KMS-11 (cell line): ENCODE measurements at regions not wholly inside any gene's neighbourhood (a gene's known extent, or its start where the extent isn't known, plus 50 kb on each side); places are given as distances from the start of the nearest gene placed in this dataset.

Experiments
- H2AFZ ChIP-seq: fragments of 200-600 bp; sonication (generic); 2 replicates; pipeline ENCODE4 v1.6.1; 2016; ENCODE audit warnings: antibody characterized with exemption, mixed run types, low read depth
- H3K27ac ChIP-seq: fragments of 200-600 bp; sonication (generic); 2 replicates; pipeline ENCODE4 v1.6.1; 2016; ENCODE audit warnings: mild to moderate bottlenecking, mixed run types
- H3K27me3 ChIP-seq: fragments of 200-600 bp; sonication (generic); 2 replicates; pipeline ENCODE4 v1.6.1; 2017; ENCODE audit warnings: mild to moderate bottlenecking, low read depth, mixed run types, moderate library complexity; ENCODE audit not compliant: insufficient read depth
- H3K36me3 ChIP-seq: fragments of 200-600 bp; sonication (generic); 2 replicates; pipeline ENCODE4 v1.6.1; 2017; ENCODE audit warnings: mild to moderate bottlenecking, mixed run types; ENCODE audit not compliant: insufficient read depth
- H3K4me1 ChIP-seq: fragments of 200-600 bp; sonication (generic); 2 replicates; pipeline ENCODE4 v1.6.1; 2016; ENCODE audit warnings: mild to moderate bottlenecking, low read depth, mixed run types; ENCODE audit not compliant: poor library complexity, severe bottlenecking
- H3K4me2 ChIP-seq: fragments of 200-600 bp; sonication (generic); 2 replicates; pipeline ENCODE4 v1.7.0; 2016; ENCODE audit warnings: mild to moderate bottlenecking, mixed run types
- H3K4me3 ChIP-seq: fragments of 200-600 bp; sonication (generic); IDR thresholded peaks from 2 replicates; pipeline ENCODE4 v1.6.1; 2017; ENCODE audit warnings: low read depth, low read length, mixed read lengths; ENCODE audit not compliant: insufficient read depth
- H3K79me2 ChIP-seq: fragments of 200-600 bp; sonication (generic); 2 replicates; pipeline ENCODE4 v1.6.1; 2016; ENCODE audit warnings: low read depth, mixed run types; ENCODE audit not compliant: insufficient read depth
- H3K9ac ChIP-seq: fragments of 200-600 bp; sonication (generic); 2 replicates; pipeline ENCODE4 v1.6.1; 2016; ENCODE audit warnings: mild to moderate bottlenecking, mixed run types
- H4K20me1 ChIP-seq: fragments of 200-600 bp; sonication (generic); 2 replicates; pipeline ENCODE4 v1.6.1; 2016; ENCODE audit warnings: mild to moderate bottlenecking, mixed run types; ENCODE audit not compliant: insufficient read depth
- TF ChIP-seq, protein P1 (sequence below): fragments of 200-600 bp; sonication (generic); conservative IDR thresholded peaks from 2 replicates; pipeline ENCODE4 v1.6.1; 2017; ENCODE audit warnings: low read depth, mild to moderate bottlenecking, antibody characterized with exemption, low read length, moderate library complexity, mixed read lengths

DNA sequence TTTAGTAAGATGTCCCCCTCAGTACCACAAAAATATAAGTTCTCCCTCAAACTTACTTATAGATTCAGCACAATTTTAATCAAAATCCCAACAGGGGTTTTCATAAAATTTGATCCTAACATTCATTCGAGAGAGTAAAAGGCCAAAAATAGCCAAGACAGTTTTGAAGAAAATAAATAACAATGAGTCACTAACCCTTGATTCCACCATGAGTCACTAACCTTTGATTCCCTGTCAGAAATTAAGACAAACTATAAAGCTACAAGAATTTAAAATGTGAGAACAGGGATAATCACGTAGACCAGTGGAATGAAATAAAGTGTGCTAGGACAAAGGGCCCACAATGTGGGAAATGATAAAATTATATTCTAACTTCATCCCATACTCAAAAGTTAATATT, 320.3 kb downstream of the SUCLA2 start:
- Histone ChIP-seq H3K36me3 (no peaks in the 10 kb centered on the region), H3K27ac (no peak overlapping the region), H4K20me1 (no peaks in the 10 kb centered on the region), H3K9ac (no peak overlapping the region), H3K4me2 (no peak overlapping the region), H3K79me2 (no peaks in the 10 kb centered on the region), H3K27me3 (no peaks in the 10 kb centered on the region), H2AFZ (no peak overlapping the region), H3K4me3 (no peak overlapping the region), H3K4me1 (no peaks in the 10 kb centered on the region)
- TF ChIP-seq, protein P1, sequence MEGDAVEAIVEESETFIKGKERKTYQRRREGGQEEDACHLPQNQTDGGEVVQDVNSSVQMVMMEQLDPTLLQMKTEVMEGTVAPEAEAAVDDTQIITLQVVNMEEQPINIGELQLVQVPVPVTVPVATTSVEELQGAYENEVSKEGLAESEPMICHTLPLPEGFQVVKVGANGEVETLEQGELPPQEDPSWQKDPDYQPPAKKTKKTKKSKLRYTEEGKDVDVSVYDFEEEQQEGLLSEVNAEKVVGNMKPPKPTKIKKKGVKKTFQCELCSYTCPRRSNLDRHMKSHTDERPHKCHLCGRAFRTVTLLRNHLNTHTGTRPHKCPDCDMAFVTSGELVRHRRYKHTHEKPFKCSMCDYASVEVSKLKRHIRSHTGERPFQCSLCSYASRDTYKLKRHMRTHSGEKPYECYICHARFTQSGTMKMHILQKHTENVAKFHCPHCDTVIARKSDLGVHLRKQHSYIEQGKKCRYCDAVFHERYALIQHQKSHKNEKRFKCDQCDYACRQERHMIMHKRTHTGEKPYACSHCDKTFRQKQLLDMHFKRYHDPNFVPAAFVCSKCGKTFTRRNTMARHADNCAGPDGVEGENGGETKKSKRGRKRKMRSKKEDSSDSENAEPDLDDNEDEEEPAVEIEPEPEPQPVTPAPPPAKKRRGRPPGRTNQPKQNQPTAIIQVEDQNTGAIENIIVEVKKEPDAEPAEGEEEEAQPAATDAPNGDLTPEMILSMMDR = no peak

DNA sequence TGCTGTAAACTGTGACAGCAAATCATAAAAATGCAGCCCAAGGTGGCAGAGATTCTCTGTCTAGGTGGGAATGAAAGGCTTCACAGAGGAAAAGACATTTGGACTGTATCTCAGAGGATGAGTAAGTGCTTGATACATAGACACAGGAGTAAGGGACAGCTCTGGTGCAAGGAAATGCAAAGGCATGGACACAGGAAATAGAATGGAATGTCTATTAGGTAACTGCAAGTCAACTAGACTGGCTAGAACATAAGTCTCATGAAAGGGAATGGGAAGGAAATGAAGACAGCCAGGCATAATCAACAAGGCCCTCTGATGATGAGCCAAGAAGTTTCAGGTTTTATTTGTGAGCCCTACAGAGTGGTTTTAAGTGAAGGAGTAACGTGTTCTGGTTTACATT, 321.7 kb downstream of the SUCLA2 start:
- Histone ChIP-seq H3K4me2 (no peak overlapping the region), H3K79me2 (no peaks in the 10 kb centered on the region), H3K27ac (no peak overlapping the region), H3K4me1 (no peaks in the 10 kb centered on the region), H3K4me3 (no peak overlapping the region), H3K36me3 (no peaks in the 10 kb centered on the region), H4K20me1 (no peaks in the 10 kb centered on the region), H3K9ac (no peak overlapping the region), H3K27me3 (no peaks in the 10 kb centered on the region), H2AFZ (no peak overlapping the region)
- TF ChIP-seq, protein P1 = no peak

DNA sequence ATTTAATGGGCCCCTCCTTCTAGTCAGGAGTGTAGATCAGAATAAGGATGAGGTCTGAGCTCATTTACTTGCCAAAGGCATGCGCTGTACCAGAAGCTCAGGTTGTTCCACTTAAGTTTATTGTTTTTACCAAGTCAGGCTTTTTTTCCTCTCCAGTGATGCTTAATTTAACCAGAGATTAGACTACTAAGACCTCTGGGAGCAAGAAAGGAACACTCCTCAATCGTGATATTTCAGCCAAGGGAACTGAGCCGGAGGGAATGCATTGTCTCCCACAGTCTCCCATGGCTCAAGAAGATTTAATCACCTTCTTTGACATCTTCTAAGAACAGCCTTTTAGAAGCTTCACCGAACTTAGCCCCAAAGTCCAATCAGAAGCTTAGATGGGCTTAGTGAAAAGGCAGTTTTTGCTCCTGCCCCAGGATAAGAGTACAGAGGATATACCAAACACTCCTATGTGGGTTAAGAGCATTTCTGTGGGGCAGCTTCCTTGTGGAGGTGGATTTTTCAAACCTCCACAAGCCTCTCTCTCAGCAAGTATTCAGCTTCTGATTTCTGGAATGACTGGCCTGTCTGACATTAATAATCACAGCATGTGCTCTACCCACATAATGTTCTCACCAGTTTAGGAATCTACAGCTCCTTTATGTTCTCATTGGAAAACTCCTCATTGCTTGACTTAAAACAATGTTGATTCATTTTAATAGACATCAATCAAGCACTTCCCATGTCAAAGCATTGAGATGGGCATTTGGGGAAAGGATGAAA, 322.7 kb downstream of the SUCLA2 start:
- H3K4me1 ChIP-seq = no peaks in the 10 kb centered on the region
- H4K20me1 ChIP-seq = no peaks in the 10 kb centered on the region
- no peak overlapping the region for H3K27ac ChIP-seq
- no peak overlapping the region for H2AFZ ChIP-seq
- no peaks in the 10 kb centered on the region for H3K36me3 ChIP-seq
- H3K4me3 ChIP-seq = no peak overlapping the region
- H3K27me3 ChIP-seq = no peaks in the 10 kb centered on the region
- TF ChIP-seq, protein P1 = no peak
- H3K79me2 ChIP-seq = no peaks in the 10 kb centered on the region
- no peak overlapping the region for H3K4me2 ChIP-seq
- H3K9ac ChIP-seq = no peak overlapping the region

DNA sequence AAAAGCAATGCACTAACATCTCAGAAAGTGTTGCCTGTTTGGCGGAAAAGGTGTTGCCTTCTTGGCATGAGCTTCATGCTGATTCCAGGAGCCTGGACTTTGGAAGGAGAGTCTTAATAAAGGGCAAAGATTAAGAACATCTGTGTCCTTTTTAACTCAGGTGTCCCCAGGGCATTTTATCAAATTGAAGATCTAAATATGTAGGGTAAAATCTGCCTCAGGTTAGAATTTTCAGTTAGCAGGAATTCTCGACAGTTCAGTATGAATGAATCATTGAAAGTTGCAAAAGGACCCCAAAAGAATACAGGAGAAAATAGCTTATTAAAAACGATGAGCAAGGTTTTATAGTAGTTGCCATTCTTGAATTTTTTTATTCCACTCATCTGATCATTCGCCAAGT, 325.2 kb downstream of the SUCLA2 start:
- Histone ChIP-seq H3K9ac (no peak overlapping the region), H2AFZ (no peak overlapping the region), H3K27ac (no peak overlapping the region), H3K27me3 (no peaks in the 10 kb centered on the region), H3K4me2 (no peak overlapping the region), H3K4me3 (no peak overlapping the region), H4K20me1 (no peaks in the 10 kb centered on the region), H3K36me3 (no peaks in the 10 kb centered on the region), H3K79me2 (no peaks in the 10 kb centered on the region), H3K4me1 (no peaks in the 10 kb centered on the region)
- TF ChIP-seq, protein P1 = no peak
